GM21447 (cell line): ENCODE measurements at regions not wholly inside any gene's neighbourhood (a gene's known extent, or its start where the extent isn't known, plus 50 kb on each side); places are given as distances from the start of the nearest gene placed in this dataset.
"Not testable (repeated sequence)": the region's sequence is repeated elsewhere in the genome, so short reads cannot be mapped to it uniquely, and the experiment has no call there.

ENCODE experiments used
- ATAC-seq: cut with Tn5 transposase; IDR thresholded peaks from one replicate; pipeline ENCODE4 v1.9.1; 2021; ENCODE audit not compliant: unreplicated experiment

DNA sequence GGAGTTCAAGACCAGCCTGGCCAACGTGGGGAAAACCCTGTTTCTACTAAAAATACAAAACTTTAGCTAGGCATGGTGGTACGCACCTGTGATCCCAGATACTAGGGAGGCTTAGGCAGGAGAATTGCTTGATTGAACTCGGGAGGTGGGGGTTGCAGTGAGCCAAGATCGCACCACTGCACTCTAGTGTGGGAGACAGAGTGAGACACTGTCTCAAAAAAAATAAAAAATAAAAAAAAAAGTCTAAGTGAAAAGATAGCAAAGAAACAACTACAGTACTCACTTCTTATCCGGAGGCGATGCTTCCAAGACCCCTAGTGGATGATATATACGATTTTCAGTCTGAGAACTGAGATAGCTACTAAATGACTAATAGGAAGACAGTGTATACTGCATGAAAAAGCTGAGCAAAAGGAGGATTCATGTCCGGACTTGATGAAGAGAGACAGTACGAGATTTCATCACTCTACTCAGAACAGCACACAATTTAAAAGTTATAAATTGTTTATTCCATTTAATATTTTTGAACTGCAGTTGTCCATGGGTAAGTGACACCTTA is 138.7 kb upstream of the GOLGA6L6 start:
- not testable (repeated sequence) for ATAC-seq

DNA sequence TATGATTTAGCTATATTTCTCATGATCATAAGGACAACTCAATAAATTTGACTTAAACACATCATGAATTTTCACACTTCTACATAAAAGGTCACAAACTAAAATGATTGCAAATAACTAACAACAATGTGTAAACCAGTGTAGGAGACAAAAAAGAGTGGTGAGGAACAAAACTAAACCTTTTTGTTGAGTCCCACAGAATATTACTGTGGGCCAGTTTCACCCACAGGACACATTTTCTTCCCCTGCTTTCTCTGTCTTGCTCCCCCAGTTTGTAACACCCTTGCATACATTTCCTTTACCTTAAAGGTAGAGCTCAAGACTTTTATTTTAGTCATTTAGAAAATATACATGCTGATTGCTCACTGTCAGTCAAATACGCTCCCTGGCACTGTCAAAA is 130.9 kb upstream of the GOLGA6L6 start:
- no peak for ATAC-seq

DNA sequence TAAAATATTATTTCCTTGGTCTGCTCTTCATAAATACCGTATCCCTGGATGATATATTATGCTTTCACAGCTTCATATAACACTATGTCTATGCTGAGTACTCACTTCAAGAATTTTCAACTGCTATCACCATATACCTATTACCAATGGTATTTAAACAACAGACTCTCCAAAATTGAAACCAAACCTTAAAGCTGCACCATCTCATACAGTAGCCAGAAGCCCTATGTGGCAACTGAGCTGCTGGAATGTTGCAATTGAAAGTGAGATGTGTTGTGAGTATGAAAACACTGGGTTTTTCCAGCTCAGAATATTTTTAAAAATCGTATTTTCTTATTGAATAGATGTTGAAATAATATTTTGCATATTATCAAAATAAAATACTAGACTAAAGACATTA is 130.1 kb upstream of the GOLGA6L6 start:
- ATAC-seq, result no peak

DNA sequence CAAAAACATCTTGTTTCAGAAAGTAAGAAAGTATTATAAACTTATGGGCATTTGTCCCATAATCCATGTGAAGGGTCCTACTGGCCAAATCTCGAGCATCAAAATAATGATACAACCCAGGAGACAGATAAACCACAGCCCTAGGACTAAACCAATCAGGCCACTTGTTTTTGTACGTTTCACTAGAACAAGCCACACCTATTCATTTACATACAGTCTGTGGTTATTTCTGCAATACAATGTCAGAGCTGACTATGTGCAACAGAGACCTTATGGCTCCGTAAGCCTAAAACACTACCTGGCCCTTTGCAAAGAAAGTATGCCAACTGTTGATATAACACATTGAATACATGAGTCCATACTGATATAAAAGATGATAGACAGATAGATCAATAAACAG is 124.8 kb upstream of the GOLGA6L6 start:
- ATAC-seq, result not testable (repeated sequence)

DNA sequence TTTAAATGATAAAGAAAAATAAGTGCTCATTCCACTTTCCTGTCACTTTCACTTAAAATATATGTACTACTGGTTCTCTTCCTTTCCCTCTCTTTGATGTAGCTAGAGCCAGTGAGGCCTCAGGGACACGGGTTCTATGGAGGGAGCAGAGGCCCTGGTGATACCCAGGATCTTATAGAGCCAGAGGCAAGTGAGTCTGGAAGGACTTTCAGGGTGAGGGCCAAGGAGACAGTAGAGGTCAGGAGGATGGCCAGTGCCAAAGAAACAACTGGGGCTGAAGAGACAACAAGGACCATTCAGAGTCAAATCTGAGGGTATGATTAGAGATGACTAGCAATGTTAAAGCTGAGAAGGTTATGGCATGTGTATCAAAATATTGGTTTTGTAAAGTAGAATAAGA is 124.1 kb upstream of the GOLGA6L6 start:
- no peak for ATAC-seq

DNA sequence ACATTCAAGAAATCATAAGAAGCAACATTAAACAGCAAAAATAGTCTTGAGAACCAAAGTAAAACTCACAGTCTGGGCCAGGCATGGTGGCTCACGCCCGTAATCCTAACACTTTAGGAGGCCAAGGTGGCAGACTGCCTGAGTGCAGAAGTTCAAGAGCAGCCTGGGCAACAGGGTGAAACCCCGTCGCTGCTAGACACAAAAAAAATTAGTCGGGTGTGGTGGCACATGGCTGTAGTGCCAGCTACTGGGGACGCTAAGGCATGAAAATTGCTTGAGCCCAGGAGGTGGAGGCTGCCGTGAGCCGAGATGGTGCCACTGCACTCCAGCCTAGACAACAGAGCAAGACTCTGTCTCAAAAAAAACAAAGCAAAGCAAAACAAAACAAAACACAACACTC is 117.7 kb upstream of the GOLGA6L6 start:
- no peak for ATAC-seq

DNA sequence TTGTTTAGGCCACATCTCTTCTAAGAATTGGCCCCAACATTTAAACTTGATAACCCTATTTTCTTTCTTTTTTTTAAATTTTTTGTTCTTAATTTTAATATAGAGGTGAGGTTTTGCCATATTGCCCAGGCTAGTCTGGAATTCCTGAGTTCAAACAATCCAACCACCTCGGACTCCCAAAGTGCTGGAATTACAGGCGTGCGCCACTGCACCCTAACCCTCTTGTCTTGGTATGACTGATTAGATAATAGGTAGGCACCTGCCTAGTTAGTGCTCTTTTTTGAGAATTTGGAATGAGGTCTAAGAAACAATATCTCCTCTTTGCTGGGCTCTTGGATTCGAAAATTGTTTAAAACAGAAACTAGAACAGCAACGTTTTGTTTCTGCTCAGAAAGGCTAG is 116.4 kb upstream of the GOLGA6L6 start:
- no peak for ATAC-seq

DNA sequence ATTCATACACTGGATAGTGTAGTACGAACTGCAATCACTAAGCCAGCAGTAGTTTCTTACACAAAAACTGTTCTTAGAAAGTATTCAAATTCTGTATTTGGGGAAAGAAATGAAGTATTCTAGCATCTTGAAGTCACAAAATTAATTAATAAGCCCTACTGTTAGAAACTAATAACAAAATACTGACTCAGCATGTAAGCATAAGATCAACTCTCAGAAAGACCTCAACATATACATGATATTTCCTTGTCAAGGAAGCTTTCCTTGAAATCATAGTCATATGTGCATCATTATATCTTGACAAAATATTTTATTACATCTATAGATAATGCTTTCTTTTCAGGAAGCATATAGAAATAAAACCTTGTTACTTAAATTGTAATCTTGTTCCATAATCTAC is 115.5 kb upstream of the GOLGA6L6 start:
- no peak for ATAC-seq

DNA sequence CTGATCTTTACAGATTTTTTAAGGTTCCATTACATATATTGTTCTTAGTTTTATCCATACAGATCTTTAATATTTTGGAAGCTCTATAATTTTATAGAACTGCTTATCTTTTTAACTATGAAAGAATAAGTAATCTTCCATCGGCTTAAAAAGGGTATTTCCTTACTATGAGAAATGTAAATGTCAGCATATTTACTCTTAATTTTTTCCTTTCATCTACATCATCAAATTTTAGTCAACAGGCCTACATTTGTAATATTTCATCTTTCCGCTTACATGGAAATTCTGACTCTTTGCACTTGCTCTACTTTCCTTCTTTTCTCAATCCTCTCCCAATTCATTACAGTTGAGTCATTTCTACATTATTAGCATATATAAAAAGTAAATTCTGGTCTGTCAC is 111.3 kb upstream of the GOLGA6L6 start:
- ATAC-seq, result no peak

DNA sequence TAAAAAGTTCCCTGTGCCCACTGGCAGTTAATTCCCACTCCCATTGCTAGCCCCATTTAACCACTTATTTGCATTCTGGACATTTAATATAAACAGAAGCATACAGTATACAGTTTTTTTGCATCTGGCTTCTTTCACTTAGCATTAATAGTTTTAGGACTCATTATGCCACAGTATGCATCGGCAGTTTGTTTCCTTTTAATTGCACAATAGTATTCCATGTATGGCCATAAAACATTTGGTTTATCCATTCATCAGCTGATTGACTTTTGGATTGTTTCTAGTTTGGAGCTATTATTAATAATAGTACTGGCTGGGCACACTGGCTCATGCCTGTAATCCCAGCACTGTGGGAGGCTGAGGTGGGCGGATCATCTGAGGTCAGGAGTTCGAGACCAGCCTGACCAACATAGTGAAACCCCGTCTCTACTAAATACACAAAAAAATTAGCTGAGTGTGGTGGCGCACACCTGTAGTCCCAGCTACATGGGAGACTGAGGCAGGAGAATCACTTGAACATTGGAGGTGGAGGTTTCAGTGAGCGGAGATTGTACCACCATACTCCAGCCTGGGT is 106.9 kb upstream of the GOLGA6L6 start:
- ATAC-seq, result not testable (repeated sequence)

DNA sequence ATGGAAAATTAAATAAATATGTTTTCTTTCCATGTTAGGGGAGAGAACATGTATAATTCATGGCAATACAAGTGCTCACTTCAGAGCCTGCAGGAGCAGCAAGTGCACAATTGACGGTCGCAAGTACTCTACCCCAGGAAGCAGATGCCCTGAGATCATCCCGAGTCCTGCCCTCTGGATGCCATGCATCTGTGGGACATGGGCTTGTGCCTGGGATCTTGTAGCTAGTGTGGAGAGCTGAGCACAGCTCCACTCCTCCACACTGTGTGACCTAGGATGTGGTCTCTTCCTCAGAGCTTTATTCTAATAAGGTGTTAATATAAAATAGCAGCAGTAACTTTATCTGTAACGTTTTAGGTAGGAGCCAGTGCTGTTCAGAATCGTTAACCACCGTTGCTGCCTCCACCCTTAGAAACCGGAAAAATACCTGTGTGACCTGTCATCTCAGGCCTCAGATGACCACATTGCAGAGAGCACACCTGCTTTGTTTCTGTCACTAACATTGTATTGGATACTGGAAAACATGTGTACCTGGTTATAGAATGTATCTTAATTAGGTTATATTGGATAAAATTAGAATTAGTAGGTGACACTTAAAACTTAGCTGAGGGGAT is 105.0 kb upstream of the GOLGA6L6 start:
- no peak for ATAC-seq

DNA sequence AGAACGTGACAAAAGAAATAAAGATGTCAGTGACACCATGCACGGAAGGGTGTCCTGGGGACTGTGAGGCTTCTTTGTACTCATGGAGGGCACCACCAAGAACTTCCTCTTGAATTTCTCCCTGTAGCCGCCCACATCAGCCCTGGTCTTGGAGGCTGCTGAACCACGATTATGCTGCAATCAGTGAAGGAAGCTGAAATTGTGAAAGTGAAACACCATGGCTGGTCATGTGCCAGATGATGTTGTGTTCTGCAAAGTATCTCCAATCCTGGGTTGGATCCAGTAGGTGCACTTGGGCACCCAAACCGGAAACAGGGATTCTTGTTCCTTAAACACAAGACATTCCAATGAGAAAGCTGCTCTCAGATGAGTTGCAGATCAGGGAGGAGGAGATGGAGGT is 104.4 kb upstream of the GOLGA6L6 start:
- ATAC-seq, result no peak

DNA sequence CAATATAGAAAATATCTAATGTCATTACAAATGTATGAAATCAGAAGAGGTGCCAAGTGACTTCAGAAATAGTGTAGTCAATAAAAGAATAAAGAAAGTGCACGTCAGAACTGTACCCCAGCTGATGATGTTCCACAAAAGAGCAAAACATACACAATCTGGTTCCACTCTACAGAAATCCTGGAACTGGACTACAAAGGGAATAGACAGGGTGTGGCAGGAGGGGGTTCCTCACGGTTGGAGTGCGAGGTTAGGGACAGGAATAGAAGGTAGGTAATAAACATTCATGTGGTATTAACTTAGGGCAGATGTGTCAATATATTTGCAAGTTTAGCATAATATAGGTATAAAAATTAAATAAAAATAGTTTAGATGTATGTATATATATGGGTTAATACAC is 103.3 kb upstream of the GOLGA6L6 start:
- ATAC-seq, result no peak

DNA sequence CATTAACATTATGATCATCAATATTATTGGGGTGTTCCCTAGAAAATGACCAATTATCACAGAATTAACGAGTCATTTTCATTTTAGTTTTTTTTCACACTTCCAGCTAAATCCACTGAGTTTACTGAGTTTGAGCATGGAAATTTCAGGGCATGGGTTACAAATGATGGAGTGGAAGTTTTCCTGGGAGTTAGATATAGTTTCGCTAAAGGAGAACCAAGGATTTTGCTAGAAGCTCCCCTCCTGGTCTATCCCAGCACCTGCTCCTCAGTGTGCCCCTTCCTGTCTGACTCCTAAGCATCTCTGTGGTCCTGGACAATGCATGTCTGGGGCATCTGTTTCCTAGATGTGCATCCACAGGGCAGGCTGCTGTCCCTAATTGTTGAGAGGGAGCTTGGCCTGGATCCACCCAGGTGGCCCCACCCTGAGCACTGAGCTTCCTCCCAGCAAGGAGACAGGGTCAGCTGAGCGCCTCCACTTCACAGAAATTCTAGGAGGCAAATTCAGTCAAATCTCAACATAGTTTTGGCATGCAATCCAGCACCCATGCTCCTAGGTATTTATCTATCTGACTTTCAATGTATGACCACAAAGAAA is 102.3 kb upstream of the GOLGA6L6 start:
- no peak for ATAC-seq

DNA sequence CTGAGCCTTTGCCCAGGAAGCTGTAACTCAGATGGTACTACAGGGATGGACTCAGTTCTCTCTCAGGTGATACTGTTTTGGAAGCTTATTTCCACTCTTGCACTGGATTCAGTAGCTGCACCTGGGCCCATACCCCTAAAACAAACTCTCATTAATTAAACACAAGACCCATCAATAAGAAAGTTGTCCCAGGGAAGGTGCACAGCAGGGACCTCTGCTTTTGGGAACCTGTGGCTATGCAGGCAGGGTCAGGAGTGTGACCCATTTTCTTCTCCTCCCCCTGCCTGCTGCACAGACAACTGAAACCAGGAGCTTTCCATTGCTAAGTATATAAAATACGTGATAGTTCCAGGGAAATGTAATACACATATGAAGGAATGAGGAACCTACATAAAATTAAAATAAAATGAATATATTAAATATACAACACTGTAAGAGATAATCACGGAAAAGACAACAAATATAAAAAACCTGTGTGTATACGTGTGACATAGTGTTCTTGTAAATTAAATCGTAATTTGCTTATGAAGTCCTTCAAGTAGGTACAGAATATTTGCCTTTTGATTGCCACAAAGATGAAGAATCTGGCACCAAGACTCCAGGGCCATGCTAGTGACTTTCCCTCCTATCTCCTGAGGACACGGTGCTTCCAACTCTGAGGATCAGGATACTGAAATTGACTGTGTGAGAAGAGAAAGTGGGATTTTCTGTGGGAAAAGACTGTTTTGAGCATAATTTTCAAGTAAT is 101.6 kb upstream of the GOLGA6L6 start:
- no peak for ATAC-seq

DNA sequence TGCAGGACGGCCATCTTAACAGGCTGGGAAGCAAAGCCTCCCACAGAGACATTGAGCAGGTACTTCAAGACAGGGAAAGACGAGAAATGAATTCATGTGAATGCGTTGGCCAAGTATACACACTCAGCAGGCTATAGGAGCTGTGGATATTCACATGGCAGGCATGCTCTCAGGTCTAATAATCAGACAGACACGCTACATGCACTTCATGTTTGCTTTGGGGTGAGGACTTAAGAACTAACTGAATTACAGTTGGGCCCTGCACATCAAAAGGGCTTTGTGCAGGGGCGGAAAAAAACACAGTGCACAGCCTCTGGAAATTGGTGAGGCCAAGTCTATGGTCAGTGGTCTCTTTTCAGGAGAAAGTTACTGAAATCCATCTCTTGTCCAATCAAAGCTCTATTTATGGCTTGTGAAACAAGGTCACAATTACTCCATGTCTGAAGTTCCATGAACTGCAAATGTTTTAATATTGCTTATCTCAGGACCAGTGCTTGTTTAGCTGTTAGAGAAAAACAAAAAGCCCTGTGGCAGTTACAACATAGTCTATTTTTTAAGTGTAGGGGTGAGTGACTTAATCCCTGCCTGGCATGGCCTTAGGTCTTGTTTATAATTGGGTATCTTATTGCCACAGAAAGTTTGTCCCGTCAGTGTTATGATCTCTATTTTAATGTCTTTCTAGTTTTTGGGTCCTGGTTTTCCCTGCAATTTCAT is 100.6 kb upstream of the GOLGA6L6 start:
- ATAC-seq, result no peak

DNA sequence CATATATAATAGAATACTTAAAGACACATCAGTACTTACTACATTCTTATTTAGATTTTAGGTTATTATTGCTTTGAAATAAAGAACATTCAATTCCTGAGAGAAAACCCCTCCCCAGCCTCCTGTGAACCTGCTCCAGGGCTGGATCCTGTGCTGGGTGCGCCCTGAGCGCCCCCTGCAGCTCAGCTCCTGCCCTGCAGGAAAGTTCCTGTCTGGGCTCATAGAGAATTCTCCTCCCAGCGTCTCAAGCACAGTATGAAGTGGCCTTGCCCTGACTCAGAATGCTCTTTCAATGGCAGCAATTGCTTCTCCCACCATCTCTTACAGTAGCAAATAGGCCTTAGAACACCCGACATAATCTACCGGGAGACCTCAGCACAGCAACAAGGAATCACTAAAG is 98.8 kb upstream of the GOLGA6L6 start:
- not testable (repeated sequence) for ATAC-seq

DNA sequence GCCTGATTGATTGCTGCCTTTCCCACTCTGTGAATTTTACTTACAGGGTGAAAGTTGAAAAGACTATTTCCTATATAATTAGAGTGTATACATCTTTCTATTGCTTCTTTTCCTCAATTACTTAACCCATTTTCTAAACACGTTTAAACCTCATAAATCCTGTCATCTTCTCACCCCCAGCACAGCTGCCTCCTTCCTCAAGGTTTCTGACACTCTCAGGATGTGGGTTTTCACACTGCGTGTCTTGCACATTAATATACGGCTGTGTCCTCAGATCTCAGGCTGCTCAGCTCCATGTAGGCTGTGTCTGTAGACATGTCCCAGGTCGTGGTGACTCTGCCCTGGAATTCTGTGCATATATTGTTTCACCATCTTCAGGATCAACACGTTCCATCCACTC is 97.6 kb upstream of the GOLGA6L6 start:
- ATAC-seq, result not testable (repeated sequence)

DNA sequence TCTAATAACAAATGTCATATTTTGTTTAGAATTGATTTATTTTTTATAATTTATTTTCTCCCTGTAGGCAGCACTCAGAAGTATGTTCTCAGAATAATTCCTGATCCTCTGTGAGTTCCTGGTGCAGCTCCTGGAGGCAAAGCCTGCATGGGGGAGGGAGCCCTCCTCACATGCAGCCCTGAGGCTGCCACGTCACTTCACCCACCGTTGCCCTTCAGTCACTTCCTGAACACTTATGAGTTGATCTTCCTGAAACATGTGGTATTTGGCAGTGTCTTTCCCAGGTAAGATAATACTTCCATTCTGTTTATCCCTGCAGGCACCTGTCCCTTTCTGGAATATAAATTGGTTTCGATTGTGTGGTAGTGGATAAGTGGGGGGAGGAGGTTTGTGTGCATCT is 95.9 kb upstream of the GOLGA6L6 start:
- ATAC-seq, result not testable (repeated sequence)

DNA sequence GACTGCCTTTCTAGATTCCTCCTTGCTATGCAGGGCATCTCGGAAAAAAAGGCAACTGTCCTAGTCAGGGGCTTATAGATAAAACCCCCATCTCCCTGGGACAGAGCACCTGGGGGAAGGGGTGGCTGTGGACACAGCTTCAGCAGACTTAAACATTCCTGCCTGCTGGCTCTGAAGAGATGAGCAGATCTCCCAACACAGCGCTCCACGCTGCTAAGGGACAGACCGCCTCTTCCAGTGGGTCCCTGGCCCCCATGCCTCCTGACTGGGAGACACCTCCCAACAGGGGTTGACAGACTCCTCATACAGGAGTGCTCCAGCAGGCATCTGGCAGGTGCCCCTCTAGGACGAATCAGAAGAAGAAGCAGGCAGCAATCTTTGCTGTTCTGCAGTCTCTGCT is 87.9 kb upstream of the GOLGA6L6 start:
- ATAC-seq, result not testable (repeated sequence)

DNA sequence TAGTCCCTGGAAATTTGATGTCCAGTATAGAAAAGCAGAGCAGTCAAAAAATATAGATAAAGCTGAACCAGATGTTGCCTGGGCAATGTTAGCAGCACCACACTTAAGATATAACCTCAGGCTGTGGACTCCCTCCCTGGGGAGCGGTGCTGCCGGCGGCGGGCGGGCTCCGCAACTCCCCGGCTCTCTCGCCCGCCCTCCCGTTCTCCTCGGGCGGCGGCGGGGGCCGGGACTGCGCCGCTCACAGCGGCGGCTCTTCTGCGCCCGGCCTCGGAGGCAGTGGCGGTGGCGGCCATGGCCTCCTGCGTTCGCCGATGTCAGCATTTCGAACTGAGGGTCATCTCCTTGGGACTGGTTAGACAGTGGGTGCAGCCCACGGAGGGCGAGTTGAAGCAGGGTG is 86.9 kb upstream of the GOLGA6L6 start:
- ATAC-seq, result not testable (repeated sequence)
